GM21423 (cell line): ENCODE measurements at regions not wholly inside any gene's neighbourhood (a gene's known extent, or its start where the extent isn't known, plus 50 kb on each side); places are given as distances from the start of the nearest gene placed in this dataset.
"Not testable (repeated sequence)": the region's sequence is repeated elsewhere in the genome, so short reads cannot be mapped to it uniquely, and the experiment has no call there.

Experiments
- ATAC-seq: cut with Tn5 transposase; IDR thresholded peaks from one replicate; pipeline ENCODE4 v1.9.1; 2021; ENCODE audit warnings: mild to moderate bottlenecking, moderate library complexity; ENCODE audit not compliant: unreplicated experiment

- ATAC-seq = no peak
Measured at GRCh38 chr5:40453689-40454088, 226.0 kb upstream of the PTGER4 start.

DNA sequence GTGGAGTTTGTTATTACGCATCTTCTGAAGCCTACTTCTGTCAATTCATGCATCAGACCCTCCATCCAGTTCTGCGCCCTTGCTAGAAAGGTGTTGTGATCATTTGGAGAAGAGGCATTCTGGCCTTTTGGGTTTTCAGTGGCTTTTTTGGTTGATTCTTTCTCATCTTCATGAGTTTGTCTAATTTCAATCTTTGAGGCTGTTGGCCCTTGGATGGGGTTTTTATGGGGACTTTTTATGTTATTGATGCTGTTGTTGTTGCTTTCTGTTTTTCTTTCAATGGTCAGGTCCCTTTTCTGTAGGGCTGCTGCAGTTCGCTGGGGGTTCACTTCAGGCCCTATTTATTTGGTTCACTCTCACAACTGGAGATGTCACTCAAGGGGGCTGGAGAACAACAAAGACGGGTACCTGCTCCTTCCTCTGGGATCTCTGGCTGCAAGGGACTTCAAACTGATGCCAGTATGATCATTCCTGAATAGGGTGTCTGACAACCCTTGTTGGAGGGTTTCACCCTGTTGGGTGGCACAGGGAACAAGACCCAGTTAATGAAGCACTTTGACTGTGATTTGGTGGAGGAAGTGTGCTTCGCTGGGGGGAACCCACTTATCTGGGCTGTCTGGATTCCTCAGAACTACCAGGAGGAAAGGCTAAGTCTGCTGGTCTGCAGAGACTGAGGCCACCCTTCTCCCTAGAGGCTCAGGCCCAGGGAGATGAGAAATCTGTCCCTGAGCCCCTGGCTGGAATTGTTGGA, 226.7 kb upstream of the PTGER4 start:
- ATAC-seq = no peak

DNA sequence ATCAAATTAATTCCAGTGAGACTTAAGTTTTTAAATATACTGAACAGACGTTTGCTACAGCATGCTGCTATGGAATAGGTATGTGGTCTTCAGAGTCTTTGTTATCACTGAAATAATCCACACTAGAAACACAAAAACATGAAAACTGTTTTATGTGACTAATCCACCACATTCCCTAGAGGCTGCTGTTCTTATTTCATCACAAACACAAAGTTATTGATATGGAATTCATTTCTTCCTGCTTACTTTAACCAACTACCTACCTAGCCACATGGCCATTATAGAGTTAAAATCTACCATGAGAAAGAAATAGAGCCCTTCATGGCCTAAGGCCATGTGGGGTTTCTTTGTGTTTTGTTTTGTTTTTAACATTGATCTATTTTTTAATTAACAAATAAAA, 232.3 kb upstream of the PTGER4 start:
- no peak for ATAC-seq

- no peak for ATAC-seq
Measured at GRCh38 chr5:40446910-40447309, 232.8 kb upstream of the PTGER4 start.

- ATAC-seq = peak; percentile 49
Measured at GRCh38 chr5:40442346-40442745, 237.4 kb upstream of the PTGER4 start.

- peak; percentile 29 for ATAC-seq
Measured at GRCh38 chr5:40441733-40442132, 238.0 kb upstream of the PTGER4 start.

DNA sequence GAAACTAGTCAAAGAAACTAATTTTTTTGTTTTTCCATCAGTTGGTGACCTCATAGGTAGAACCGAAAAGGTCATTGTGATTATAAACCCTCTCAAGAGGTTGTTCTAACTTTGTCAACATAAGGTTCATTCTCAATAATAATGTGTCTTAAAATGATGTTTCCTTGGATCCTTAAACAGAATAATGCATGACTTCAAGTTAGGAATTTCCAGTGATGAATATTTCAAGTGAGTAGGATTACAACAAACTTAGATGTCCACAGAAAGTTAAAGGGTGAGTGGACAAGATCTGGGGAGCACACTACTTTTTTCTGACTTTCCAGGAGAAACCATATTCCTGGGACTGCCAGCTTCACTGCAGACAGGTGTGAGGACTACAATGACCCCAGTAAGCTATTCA, 239.0 kb upstream of the PTGER4 start:
- ATAC-seq = no peak

GRCh38 chr5:40439103-40439502, 240.6 kb upstream of the PTGER4 start:
- not testable (repeated sequence) for ATAC-seq

GRCh38 chr5:40438646-40439045, 241.1 kb upstream of the PTGER4 start:
- not testable (repeated sequence) for ATAC-seq

DNA sequence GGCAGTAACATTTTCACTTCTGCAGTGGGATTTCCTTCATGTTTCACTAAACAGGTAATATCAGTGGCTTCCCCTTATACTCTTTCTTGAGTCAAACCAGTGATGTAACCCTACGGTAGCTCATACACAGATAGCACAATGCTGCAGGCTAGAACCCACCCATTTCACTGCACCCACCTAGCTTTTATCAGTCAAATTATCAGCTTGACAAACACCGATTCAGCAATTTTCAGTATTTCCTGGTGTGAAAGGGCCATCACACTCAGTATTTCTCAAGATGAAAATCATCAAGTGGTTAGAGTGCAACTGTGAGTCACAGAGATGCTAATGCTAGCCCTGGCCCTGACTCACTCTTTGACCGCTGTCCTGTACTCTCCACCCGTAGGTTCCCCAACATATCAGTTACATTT, 242.3 kb upstream of the PTGER4 start:
- peak; percentile 72 for ATAC-seq

GRCh38 chr5:40436535-40437237, 243.0 kb upstream of the PTGER4 start:
- peak; percentile 61 for ATAC-seq

- not testable (repeated sequence) for ATAC-seq
Measured at GRCh38 chr5:40435706-40436105, 244.0 kb upstream of the PTGER4 start.

DNA sequence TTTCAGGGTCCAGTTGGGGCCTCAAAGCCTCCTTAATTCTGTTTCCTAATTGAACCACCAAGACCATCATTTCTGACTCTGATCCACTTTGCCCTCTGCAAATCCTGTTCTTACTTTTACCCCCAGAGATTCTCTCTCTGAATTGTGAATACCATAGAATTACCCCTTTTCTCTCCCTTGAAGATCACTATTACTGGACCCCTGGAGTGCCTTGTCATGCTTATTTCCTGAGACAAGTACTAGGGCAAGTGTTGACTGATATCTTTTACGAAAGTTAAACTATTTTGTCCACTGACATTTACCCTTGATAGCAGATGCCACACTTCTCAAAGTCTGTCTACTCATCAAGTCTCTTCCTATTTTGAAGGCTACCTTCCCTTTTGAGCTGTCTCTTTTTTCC, 246.9 kb upstream of the PTGER4 start:
- no peak for ATAC-seq

- ATAC-seq = no peak
Measured at GRCh38 chr5:40431734-40432133, 248.0 kb upstream of the PTGER4 start.

DNA sequence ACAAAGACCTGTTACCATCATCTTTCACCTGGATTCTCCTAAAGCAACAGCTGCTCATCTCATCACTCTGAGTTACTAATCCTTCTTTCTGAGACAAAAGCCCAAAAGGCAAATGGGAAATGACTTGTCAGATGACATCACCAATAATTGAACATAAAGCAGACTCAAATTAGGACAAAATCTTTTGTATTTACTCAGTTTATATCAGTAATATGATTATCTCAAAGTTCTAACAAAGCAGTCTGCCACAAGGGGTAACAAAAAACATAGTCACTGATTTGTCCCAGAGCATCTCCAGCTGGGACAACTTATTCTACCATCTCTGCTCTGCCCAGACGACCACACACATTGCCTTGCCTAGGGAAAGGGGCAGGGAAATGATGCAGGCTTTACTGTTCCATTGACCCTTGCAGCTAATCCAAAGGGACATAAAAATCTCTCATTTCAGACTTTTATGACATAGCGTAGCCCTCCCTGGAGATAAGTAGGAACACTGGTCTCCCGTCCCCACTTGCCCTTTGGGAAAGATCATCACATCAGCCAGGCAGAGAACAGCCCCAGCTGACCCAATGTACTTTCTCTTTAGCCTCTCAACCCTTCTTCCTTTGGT, 249.5 kb upstream of the PTGER4 start:
- no peak for ATAC-seq

DNA sequence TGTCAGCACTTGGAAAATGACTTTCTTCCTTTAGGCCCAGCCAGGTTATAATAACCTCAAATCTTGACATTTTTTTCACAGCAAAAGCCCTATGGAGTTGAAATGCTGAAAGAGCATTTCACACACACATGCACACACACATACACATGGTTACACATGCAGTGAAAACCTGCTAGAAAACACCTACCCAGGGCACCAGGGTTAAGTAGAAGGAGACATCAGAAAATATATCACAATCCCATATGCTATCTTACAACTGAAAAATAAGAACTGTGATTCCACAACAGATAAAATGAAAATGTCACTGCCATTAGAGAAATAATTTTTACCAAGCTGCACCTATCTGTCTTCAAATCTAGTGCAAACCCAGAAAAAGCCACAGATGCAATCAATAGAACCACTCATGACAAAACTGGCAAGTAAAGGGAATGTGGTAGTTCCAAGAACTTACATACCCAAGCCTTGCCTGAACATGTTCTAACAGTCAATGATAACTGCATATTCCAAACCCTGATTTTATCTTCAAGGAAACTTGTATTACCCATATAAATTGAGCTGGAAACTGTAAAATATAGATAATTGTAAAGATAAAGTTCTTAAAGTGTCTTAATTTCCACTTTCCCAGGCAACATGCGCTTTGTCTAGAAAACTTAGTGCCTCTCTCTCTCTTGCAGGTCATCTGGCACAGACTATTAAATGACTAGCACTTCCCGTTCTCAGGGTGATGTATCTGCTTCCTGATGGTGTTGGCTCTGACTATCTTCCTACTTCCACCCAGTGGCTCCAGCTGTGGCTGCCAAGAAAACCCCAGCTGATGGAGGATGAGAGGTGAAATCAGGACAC, 250.2 kb upstream of the PTGER4 start:
- no peak for ATAC-seq

DNA sequence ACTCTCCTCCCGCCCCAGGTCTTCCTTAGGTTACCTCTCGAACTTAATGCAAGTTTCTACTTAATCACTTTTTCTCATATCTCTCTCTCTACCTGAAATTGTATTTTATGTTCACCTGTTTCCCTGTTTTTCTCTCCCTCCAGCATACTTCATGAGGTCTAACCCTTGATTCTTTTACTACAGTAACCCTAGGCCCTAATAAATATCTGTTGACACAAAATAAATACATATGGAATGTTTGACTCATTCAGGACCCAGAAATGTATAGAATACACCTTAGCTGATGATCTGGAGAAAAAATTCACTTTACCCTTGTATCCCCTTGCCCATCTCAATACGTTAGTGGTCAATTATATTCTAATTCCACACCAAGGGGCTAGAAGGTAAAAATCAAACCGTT, 250.9 kb upstream of the PTGER4 start:
- no peak for ATAC-seq

- ATAC-seq = peak; percentile 60
Measured at GRCh38 chr5:40428126-40428525, 251.6 kb upstream of the PTGER4 start.

GRCh38 chr5:40417046-40417810, 262.5 kb upstream of the PTGER4 start:
- not testable (repeated sequence) for ATAC-seq

GRCh38 chr5:40416588-40416987, 263.1 kb upstream of the PTGER4 start:
- ATAC-seq = no peak
